C4-2B (cell line): ENCODE measurements at regions not wholly inside any gene's neighbourhood (a gene's known extent, or its start where the extent isn't known, plus 50 kb on each side); places are given as distances from the start of the nearest gene placed in this dataset.

Experiments
- CTCF ChIP-seq: fragments of 450-650 bp; conservative IDR thresholded peaks from 2 replicates; pipeline ENCODE4 v1.5.1; 2017; ENCODE audit warnings: mild to moderate bottlenecking
- ZFX ChIP-seq: fragments of 450-650 bp; IDR thresholded peaks from 2 replicates; pipeline ENCODE4 v1.6.1; 2017

- TF ChIP-seq CTCF (no peak), ZFX (no peak)
Observed at GRCh38 chr5:158255609-158256008, 396.7 kb upstream of the CLINT1 start.
